Astrocyte of the cerebellum (primary cell): ENCODE measurements at regions not wholly inside any gene's neighbourhood (a gene's known extent, or its start where the extent isn't known, plus 50 kb on each side); places are given as distances from the start of the nearest gene placed in this dataset.

ENCODE experiments used
- DNase-seq: peaks from one replicate; pipeline ENCODE4 v3.0.0-alpha.2; 2011; ENCODE audit warnings: low read depth
- H3K4me3 ChIP-seq: 2 replicates; pipeline ENCODE4 v1.5.1; 2011; ENCODE audit warnings: mild to moderate bottlenecking, low read depth, low read length, moderate library complexity
- CTCF ChIP-seq: IDR thresholded peaks from 2 replicates; pipeline ENCODE4 v1.5.1; 2012; ENCODE audit warnings: low read length, low read depth, moderate library complexity, mild to moderate bottlenecking; ENCODE audit errors: missing control alignments
- in situ Hi-C: cut with HindIII; loops from 2 replicates; pipeline ENCODE4 v1.10.0; 2017; ENCODE audit warnings: low sequenced_read_pairs

- no peak for TF ChIP-seq CTCF
- H3K4me3 ChIP-seq = no peak overlapping the region
- in situ Hi-C loops = no loop called here
- no peak for DNase-seq
These were observed 451.5 kb downstream of the EPM2A start for GRCh38 chr6:145283856-145284255.

- no peak for DNase-seq
- H3K4me3 ChIP-seq = no peak overlapping the region
- TF ChIP-seq CTCF = no peak
- in situ Hi-C loops = no loop called here
These were observed 448.4 kb downstream of the EPM2A start for GRCh38 chr6:145286916-145287315.

- H3K4me3 ChIP-seq = no peak overlapping the region
- TF ChIP-seq CTCF = no peak
- in situ Hi-C loops = no loop called here
- no peak for DNase-seq
These were observed 445.7 kb downstream of the EPM2A start for GRCh38 chr6:145289573-145289972.

GRCh38 chr6:145290122-145290521 lies 445.2 kb downstream of the EPM2A start:
- no peak for TF ChIP-seq CTCF
- DNase-seq = no peak
- no peak overlapping the region for H3K4me3 ChIP-seq
- in situ Hi-C loops = no loop called here

- no peak for TF ChIP-seq CTCF
- H3K4me3 ChIP-seq = no peak overlapping the region
- in situ Hi-C loops = no loop called here
- DNase-seq = no peak
These were observed 443.3 kb downstream of the EPM2A start for GRCh38 chr6:145292066-145292465.

- in situ Hi-C loops = no loop called here
- no peak for DNase-seq
- TF ChIP-seq CTCF = no peak
- H3K4me3 ChIP-seq = no peak overlapping the region
These were observed 440.4 kb downstream of the EPM2A start for GRCh38 chr6:145294942-145295341.

GRCh38 chr6:145295746-145296145 lies 439.6 kb downstream of the EPM2A start:
- no peak for DNase-seq
- TF ChIP-seq CTCF = no peak
- no peak overlapping the region for H3K4me3 ChIP-seq
- in situ Hi-C loops = no loop called here
